ENCODE measurements at regions not wholly inside any gene's neighbourhood (a gene's known extent, or its start where the extent isn't known, plus 50 kb on each side); places are given as distances from the start of the nearest gene placed in this dataset.

DNA sequence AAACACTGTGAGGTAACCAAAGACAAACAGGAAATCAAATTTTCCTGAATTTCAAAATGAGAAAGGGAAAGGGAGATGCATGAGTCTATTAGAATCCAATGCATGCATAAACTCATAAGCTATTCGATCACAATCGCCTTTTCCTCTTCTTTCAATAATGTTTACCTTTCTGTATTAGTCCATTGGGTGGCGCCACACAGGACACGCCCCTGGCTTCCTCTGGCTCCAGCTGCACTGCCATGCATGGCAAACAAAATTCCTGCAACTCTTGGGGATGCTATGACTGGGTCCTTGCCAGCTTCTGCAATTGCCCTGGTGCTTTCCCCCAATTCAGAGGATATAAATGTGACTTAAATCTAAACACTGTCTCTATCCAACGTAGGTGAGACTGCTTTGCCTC lies 424.5 kb upstream of the PCDH7 start:
- no peak for TF ChIP-seq POLR2A (IDR thresholded peaks at IDR 0.05; ENCODE audit: extremely low read depth, insufficient read length)
- TF ChIP-seq, protein P1, sequence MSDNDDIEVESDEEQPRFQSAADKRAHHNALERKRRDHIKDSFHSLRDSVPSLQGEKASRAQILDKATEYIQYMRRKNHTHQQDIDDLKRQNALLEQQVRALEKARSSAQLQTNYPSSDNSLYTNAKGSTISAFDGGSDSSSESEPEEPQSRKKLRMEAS (IDR thresholded peaks at IDR 0.05; ENCODE audit: low read depth, low read length), result no peak
